BJ (cell line): ENCODE measurements at regions not wholly inside any gene's neighbourhood (a gene's known extent, or its start where the extent isn't known, plus 50 kb on each side); places are given as distances from the start of the nearest gene placed in this dataset.

ENCODE experiments used
- CTCF ChIA-PET: fragments of 350-600 bp; formaldehyde crosslinking; extraction: SDS; loops from one replicate; lab custom pipeline; 2021; ENCODE audit warnings: antibody characterized with exemption, inconsistent platforms; lab: Yijun Ruan, JAX
- POLR2A ChIA-PET: fragments of 300-600 bp; sonication (Branson Sonifier 250); formaldehyde crosslinking; extraction: SDS; loops from one replicate; lab custom pipeline; 2021; ENCODE audit warnings: antibody characterized with exemption; lab: Charles Lee
- DNase-seq: peaks from one replicate; pipeline ENCODE4 v3.0.0-alpha.2; 2011; ENCODE audit warnings: low read depth
- H3K27me3 ChIP-seq: 2 replicates; pipeline ENCODE4 v1.6.0; 2011; ENCODE audit warnings: low read length; ENCODE audit not compliant: control insufficient read depth, insufficient read depth
- H3K36me3 ChIP-seq: 2 replicates; pipeline ENCODE4 v1.5.1; 2011; ENCODE audit warnings: low read length; ENCODE audit not compliant: control insufficient read depth, insufficient read depth
- H3K4me3 ChIP-seq: 2 replicates; pipeline ENCODE4 v1.5.1; 2011; ENCODE audit warnings: low read depth, mild to moderate bottlenecking, control low read depth, low read length
- TF ChIP-seq, protein P1 (sequence below): IDR thresholded peaks from 2 replicates; pipeline ENCODE4 v1.5.1; 2011; ENCODE audit warnings: low read depth, mild to moderate bottlenecking, control low read depth, inconsistent platforms, low read length, moderate library complexity; ENCODE audit not compliant: insufficient read depth

DNA sequence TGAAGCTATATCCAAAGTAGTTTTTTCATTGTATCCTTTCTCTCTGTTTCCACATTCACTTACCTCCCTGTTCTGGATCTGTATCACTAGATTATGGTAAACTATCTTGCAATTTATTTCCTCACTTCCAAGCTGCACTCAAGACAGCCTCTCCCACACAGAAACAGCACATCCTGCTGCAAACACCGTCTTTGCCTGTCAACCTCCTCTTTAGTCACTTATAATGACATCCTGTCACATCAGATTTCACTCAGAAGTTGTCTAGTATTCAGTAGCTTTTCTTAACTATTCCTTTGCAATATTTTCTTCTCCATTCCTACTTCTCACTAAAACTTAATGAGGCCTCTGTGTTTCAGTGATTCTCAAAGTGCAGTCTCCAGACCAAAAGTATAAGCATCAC lies 490.8 kb downstream of the IGSF11 start:
- TF ChIP-seq, protein P1, sequence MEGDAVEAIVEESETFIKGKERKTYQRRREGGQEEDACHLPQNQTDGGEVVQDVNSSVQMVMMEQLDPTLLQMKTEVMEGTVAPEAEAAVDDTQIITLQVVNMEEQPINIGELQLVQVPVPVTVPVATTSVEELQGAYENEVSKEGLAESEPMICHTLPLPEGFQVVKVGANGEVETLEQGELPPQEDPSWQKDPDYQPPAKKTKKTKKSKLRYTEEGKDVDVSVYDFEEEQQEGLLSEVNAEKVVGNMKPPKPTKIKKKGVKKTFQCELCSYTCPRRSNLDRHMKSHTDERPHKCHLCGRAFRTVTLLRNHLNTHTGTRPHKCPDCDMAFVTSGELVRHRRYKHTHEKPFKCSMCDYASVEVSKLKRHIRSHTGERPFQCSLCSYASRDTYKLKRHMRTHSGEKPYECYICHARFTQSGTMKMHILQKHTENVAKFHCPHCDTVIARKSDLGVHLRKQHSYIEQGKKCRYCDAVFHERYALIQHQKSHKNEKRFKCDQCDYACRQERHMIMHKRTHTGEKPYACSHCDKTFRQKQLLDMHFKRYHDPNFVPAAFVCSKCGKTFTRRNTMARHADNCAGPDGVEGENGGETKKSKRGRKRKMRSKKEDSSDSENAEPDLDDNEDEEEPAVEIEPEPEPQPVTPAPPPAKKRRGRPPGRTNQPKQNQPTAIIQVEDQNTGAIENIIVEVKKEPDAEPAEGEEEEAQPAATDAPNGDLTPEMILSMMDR, result no peak
- DNase-seq, result no peak
- POLR2A ChIA-PET, result no interaction called here
- Histone ChIP-seq H3K27me3 (no peaks in the 10 kb centered on the region), H3K36me3 (no peaks in the 10 kb centered on the region), H3K4me3 (no peak overlapping the region)
- CTCF ChIA-PET, result interaction anchor here (0.5 kb wide), 1 partner anchor 248 kb away, joined by 3 read pairs; no protein-coding TSS in a partner anchor

DNA sequence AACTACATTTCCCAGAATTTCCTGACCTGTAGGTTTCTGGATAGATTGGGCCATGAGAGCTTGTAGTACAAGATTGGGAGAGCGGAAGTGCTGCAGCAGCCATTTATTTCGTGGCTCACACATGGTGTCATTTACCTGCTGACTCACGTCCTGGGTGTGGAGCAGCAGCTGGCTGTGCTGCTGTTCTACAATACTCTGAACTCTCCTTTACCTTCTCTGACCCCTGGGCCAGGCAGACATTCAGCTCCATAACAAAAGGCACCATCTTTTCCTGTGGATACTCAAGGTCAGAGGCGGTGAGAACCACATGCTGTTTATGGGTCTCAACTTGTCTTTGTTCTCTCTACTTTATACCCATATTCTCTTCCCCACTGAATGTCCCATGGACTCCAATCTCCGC lies 490.2 kb downstream of the IGSF11 start:
- POLR2A ChIA-PET, result no interaction called here

DNA sequence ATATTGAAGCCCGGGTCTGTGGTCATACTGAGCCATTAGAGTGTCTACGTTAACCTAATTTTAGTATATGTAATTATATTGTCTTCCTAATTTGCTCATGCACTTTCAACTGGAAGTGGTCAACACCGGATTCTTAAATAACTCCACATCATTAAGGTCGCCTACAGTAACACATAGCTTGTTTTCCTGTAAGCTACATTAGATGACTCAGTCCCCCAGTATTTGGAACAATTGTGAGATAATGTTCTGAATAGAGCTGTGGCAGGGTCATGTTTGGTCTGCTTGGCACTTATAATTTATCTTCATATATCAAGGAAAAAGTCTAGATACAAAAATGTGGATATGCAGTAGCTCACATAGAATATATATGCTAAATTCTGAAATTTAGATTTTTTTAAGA lies 486.2 kb downstream of the IGSF11 start:
- ChIA-PET POLR2A (no interaction called here), CTCF (no interaction called here)
- no peak for DNase-seq
- TF ChIP-seq, protein P1, result no peak
- Histone ChIP-seq H3K27me3 (no peaks in the 10 kb centered on the region), H3K36me3 (no peaks in the 10 kb centered on the region), H3K4me3 (no peak overlapping the region)

More for the DNA sequence above, 490.2 kb downstream of the IGSF11 start:
- no peak overlapping the region for H3K4me3 ChIP-seq
- no peaks in the 10 kb centered on the region for H3K27me3 ChIP-seq
- no peaks in the 10 kb centered on the region for H3K36me3 ChIP-seq
- CTCF ChIA-PET, result interaction anchor here (0.5 kb wide), 1 partner anchor 247 kb away, joined by 3 read pairs; no protein-coding TSS in a partner anchor
- no peak for DNase-seq
- TF ChIP-seq, protein P1, result no peak

DNA sequence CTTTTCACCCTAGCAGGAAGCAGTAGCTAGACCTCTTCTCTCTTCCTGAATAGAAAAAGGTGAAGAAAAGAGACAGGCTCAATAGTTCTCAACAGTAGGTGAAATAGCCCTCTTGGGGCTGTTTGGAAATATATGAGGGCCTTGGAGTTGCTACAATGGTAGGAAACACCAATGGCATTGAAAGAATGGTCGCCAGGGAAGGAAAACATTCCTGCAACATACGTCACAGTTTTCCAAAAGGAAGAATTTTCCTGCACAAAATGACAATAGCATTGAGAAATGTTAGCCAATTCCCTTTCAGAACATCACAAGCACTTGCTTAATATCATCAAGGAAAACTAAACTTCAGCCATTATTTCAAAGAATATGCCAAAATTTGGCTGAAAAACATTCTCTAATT lies 484.5 kb downstream of the IGSF11 start:
- POLR2A ChIA-PET, result no interaction called here
- CTCF ChIA-PET, result no interaction called here
- no peak for DNase-seq
- Histone ChIP-seq H3K4me3 (no peak overlapping the region), H3K36me3 (no peaks in the 10 kb centered on the region), H3K27me3 (no peaks in the 10 kb centered on the region)
- TF ChIP-seq, protein P1, result no peak

DNA sequence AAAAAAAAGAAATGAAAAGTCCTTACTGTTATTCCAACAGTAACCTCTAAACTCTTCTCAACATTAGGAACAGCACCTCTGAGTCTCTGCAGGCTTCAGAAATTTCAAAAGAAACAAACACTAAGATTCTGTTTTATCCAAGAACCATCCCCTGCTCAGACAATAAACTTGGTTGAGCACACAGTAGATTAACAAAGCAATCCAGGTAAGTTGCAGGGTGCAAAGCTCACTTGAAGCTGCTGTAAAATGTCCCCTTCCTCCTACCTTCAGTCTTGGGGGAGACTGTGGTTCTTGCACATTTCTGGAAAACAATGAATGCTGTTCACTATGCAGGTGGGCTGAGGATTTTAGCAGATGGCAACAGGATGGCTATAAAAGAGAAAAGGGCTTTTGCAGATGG lies 484.1 kb downstream of the IGSF11 start:
- ChIA-PET POLR2A (no interaction called here), CTCF (no interaction called here)
- Histone ChIP-seq H3K27me3 (no peaks in the 10 kb centered on the region), H3K36me3 (no peaks in the 10 kb centered on the region), H3K4me3 (no peak overlapping the region)
- no peak for DNase-seq
- TF ChIP-seq, protein P1, result no peak
